Right kidney (tissue), 1 donor: ENCODE measurements at regions not wholly inside any gene's neighbourhood (a gene's known extent, or its start where the extent isn't known, plus 50 kb on each side); places are given as distances from the start of the nearest gene placed in this dataset.
"Not testable (repeated sequence)": the region's sequence is repeated elsewhere in the genome, so short reads cannot be mapped to it uniquely, and the experiment has no call there.

Source experiments
- DNase-seq: peaks from one replicate; pipeline ENCODE4 v3.0.0-alpha.2; 2016

- no peak for DNase-seq
These were observed 76.1 kb upstream of the PDSS1 start for GRCh38 chr10:26621243-26621888.

- DNase-seq, result peak; percentile 39
These were observed 75.4 kb upstream of the PDSS1 start for GRCh38 chr10:26621889-26622711.

- no peak for DNase-seq
These were observed 74.6 kb upstream of the PDSS1 start for GRCh38 chr10:26622891-26623290.

- DNase-seq, result no peak
These were observed 73.5 kb upstream of the PDSS1 start for GRCh38 chr10:26624006-26624405.

GRCh38 chr10:26626066-26626465, 71.4 kb upstream of the PDSS1 start:
- no peak for DNase-seq

DNA sequence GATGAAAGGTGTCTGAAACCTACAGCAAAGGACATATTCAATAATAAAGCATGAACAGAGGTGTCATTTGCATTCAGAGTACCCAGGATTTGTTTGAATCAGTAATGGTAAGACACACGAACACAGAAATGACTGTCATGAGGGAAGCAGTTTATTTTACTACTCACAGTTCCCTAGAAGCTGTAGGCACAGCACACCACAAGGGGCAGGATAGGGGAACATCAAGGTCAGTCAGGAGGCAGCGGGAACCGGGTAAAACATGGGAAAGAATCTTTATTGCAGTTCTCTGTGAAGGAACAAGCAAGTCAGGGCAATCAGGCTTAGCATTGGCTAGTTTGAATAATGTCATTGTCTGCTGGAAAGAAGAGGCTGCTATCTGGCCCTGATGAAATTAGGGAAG, 70.2 kb upstream of the PDSS1 start:
- DNase-seq, result no peak

GRCh38 chr10:26628395-26628794, 69.1 kb upstream of the PDSS1 start:
- DNase-seq, result no peak

- DNase-seq, result not testable (repeated sequence)
These were observed 65.3 kb upstream of the PDSS1 start for GRCh38 chr10:26632171-26632570.

DNA sequence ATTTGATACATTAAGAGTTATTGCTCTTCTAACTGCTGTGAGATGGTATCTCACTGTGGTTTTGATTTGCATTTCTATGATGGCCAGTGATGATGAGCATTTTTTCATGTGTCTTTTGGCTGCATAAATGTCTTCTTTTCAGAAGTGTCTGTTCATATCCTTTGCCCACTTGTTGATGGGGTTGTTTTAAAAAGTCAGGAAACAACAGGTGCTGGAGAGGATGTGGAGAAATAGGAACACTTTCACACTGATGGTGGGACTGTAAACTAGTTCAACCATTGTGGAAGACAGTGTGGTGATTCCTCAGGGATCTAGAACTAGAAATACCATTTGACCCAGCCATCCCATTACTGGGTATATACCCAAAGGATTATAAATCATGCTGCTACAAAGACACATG, 63.4 kb upstream of the PDSS1 start:
- DNase-seq, result not testable (repeated sequence)

DNA sequence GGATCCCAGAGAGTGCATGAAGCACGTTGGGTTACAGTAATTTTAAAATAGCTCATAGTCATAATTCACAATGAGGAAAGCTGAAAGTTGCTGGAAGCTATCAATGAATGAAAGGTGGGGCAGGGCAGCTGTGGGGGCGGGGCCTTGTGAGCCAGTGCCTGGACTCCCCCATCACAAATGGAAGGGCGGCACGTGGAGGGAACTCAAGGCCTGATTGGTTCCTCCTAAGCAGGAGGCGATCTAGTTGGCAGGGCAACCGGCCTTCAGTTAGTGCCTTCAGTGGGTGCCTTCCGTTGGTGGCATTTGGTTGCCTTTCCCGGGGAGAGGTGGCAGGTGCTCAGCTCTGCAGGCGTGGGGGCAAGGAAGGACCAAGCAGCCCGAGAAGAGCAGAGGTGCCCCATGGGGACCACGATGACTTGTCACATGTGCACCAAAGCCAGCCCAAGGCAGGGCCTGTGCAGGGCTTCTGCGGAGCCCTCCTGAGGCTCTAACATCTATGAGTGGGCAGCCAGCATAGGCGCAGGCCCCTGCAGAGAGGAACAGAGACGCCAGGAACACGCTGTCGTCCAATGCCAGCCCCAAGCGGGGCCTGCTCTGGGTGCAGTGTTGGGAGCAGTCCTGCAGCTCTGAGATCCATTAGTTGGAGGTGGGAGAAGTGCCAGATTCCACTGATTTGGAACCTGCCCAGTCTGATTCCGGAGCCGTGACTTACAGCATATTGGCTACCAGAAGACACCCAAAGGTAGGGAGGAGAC, 59.8 kb upstream of the PDSS1 start:
- no peak for DNase-seq

GRCh38 chr10:26640391-26640790, 57.1 kb upstream of the PDSS1 start:
- no peak for DNase-seq

DNA sequence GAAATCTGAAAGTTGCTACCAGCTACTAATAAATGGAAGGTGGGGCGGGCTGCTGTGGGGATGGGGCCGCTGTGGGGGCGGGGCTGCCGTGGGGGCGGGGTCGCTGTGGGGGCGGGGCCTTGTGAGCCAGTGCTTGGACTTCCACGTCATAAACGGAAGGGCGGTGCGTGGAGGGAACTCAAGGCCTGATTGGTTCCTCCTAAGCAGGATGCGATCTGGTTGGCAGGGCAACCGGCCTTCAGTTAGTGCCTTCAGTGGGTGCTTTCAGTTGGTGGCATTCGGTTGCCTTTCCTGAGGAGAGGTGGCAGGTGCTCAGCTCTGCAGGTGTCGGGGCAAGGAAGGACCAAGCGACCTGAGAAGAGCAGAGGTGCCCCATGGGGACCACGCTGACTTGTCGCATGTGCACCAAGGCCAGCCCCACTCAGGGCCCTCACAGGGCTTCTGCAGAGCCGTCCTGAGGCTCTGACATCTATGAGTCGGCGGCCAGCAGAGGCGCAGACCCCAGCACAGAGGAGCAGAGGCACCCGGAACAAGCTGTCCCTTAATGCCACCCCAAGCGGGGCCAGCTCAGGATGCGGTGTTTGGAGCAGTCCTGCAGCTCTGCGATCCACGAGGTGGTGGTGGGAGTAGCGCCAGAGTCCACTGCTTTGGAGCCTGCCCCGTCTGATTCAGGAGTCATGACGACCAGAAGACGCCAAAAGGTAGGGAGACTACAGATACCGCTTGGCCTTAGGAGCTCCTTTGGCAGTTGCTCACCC, 54.4 kb upstream of the PDSS1 start:
- DNase-seq, result no peak

DNA sequence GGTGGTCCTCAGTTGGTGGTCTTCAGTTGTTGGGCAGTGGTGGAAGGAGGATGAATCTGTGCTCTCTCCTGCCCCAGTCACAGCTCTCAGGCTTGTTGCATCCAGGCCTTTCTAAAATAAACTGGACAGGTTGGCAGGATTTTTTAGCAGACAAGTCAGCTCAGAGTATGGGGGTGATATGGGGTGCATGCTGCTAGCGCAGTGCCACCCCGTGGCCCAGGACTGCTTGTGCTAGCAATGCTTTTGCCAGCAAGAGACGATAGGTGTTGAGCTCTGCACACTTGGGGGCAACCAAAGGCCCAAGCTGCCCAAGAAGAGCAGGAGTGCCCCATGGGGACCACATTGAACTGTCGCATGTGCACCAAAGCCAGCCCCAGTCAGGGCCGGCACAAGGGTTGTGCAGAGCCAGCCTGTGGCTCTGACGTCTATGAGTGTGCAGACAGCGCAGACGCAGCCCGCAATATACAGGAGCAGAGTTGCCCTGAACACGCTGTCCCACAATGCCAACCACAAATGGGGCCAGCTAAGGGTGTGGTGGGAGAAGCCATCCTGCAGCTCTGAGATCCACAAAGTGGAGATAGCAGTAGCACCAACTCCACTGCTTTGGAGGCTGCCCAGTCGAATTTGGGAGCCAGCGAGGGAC, 49.8 kb upstream of the PDSS1 start:
- DNase-seq, result no peak
